HEK293 (cell line): ENCODE measurements at regions not wholly inside any gene's neighbourhood (a gene's known extent, or its start where the extent isn't known, plus 50 kb on each side); places are given as distances from the start of the nearest gene placed in this dataset.

ENCODE experiments used
- CTCF ChIA-PET: fragments of 350-600 bp; formaldehyde crosslinking; extraction: SDS; loops from one replicate; lab custom pipeline; 2021; ENCODE audit warnings: antibody characterized with exemption; lab: Yijun Ruan, JAX
- POLR2A ChIA-PET: fragments of 300-600 bp; formaldehyde crosslinking; extraction: SDS; loops from one replicate; lab custom pipeline; 2020; ENCODE audit warnings: antibody characterized with exemption, inconsistent platforms; lab: Yijun Ruan, JAX
- H3K27ac ChIP-seq: fragments of 200-500 bp; sonication (Bioruptor generic); 2 replicates; pipeline ENCODE4 v1.5.1; 2014; ENCODE audit warnings: low read depth, low read length, control low read depth, inconsistent platforms; ENCODE audit errors: extremely low read depth
- H3K36me3 ChIP-seq, 2 experiments: fragments of 200-500 bp in 1 of 2; sonication (Bioruptor generic) in 1 of 2; 1 replicate in 1 of 2; 2 replicates in 1 of 2; pipeline ENCODE4 v1.5.1; 2014 to 2017; ENCODE audit warnings: inconsistent platforms in 2 of 2, low read length in 2 of 2; ENCODE audit not compliant: control insufficient read depth in 2 of 2, insufficient read depth in 1 of 2
- H3K4me1 ChIP-seq: fragments of 200-500 bp; sonication (Bioruptor generic); 2 replicates; pipeline ENCODE4 v1.5.1; 2014; ENCODE audit warnings: mild to moderate bottlenecking, low read length, inconsistent platforms; ENCODE audit not compliant: control insufficient read depth, insufficient read depth
- H3K4me3 ChIP-seq: 2 replicates; pipeline ENCODE4 v1.5.1; 2011; ENCODE audit warnings: low read depth, mild to moderate bottlenecking, control low read depth, low read length, moderate library complexity
- H3K9me3 ChIP-seq: fragments of 200-500 bp; sonication (Bioruptor generic); 2 replicates; pipeline ENCODE4 v1.5.1; 2014; ENCODE audit warnings: low read depth, low read length, inconsistent platforms; ENCODE audit not compliant: control insufficient read depth, insufficient read depth
- ATF2 ChIP-seq: fragments of 450-650 bp; formaldehyde crosslinking; IDR thresholded peaks from 2 replicates; pipeline ENCODE4 v1.5.1; 2016; ENCODE audit warnings: missing biosample characterization, missing genetic modification characterization, low read depth
- CTCF ChIP-seq: fragments of 450-650 bp; formaldehyde crosslinking; IDR thresholded peaks from 2 replicates; pipeline ENCODE4 v1.5.1; 2016; ENCODE audit warnings: missing biosample characterization, missing genetic modification characterization
- ELK4 ChIP-seq: IDR thresholded peaks from 2 replicates; pipeline ENCODE4 v1.6.1; 2011; ENCODE audit warnings: mild to moderate bottlenecking, low read depth, low read length, borderline replicate concordance
- TRIM28 ChIP-seq: IDR thresholded peaks from 2 replicates; pipeline ENCODE4 v1.6.1; 2011; ENCODE audit warnings: low read length, control low read depth, borderline replicate concordance
- ZBTB1 ChIP-seq: fragments of 450-650 bp; formaldehyde crosslinking; IDR thresholded peaks from 2 replicates; pipeline ENCODE4 v1.5.1; 2016; ENCODE audit warnings: missing biosample characterization, missing genetic modification characterization
- ZBTB21 ChIP-seq: fragments of 450-650 bp; formaldehyde crosslinking; IDR thresholded peaks from 2 replicates; pipeline ENCODE4 v1.5.1; 2017; ENCODE audit warnings: missing biosample characterization, missing genetic modification characterization
- ZFP69B ChIP-seq: fragments of 450-650 bp; formaldehyde crosslinking; IDR thresholded peaks from 2 replicates; pipeline ENCODE4 v1.5.1; 2016; ENCODE audit warnings: missing biosample characterization, missing genetic modification characterization
- ZNF132 ChIP-seq: fragments of 450-650 bp; formaldehyde crosslinking; IDR thresholded peaks from 2 replicates; pipeline ENCODE4 v1.5.1; 2017; ENCODE audit warnings: missing biosample characterization, missing genetic modification characterization, borderline replicate concordance
- ZNF292 ChIP-seq: fragments of 450-650 bp; formaldehyde crosslinking; IDR thresholded peaks from 2 replicates; pipeline ENCODE4 v1.5.1; 2016; ENCODE audit warnings: low read depth, missing biosample characterization, missing genetic modification characterization, borderline replicate concordance
- ZNF366 ChIP-seq: fragments of 450-650 bp; formaldehyde crosslinking; conservative IDR thresholded peaks from 2 replicates; pipeline ENCODE4 v1.5.1; 2016; ENCODE audit warnings: missing biosample characterization, missing genetic modification characterization
- ZNF398 ChIP-seq: fragments of 450-650 bp; formaldehyde crosslinking; IDR thresholded peaks from 2 replicates; pipeline ENCODE4 v1.5.1; 2017; ENCODE audit warnings: missing biosample characterization, missing genetic modification characterization
- ZNF658 ChIP-seq: fragments of 450-650 bp; formaldehyde crosslinking; IDR thresholded peaks from 2 replicates; pipeline ENCODE4; 2016; ENCODE audit warnings: missing biosample characterization, missing genetic modification characterization
- ZNF660 ChIP-seq: fragments of 450-650 bp; IDR thresholded peaks from 2 replicates; pipeline ENCODE4 v1.5.1; 2018; ENCODE audit warnings: missing biosample characterization, mild to moderate bottlenecking, missing genetic modification characterization
- ZNF792 ChIP-seq: fragments of 450-650 bp; formaldehyde crosslinking; IDR thresholded peaks from 2 replicates; pipeline ENCODE4 v1.5.1; 2016; ENCODE audit warnings: missing biosample characterization, missing genetic modification characterization
- ZSCAN18 ChIP-seq: fragments of 450-650 bp; formaldehyde crosslinking; IDR thresholded peaks from 2 replicates; pipeline ENCODE4 v1.5.1; 2016; ENCODE audit warnings: missing biosample characterization, missing genetic modification characterization
- ZSCAN30 ChIP-seq: fragments of 450-650 bp; IDR thresholded peaks from 2 replicates; pipeline ENCODE4 v1.5.1; 2018; ENCODE audit warnings: missing biosample characterization, mild to moderate bottlenecking, missing genetic modification characterization, moderate library complexity

GRCh38 chr5:63211448-63212132 lies 633.0 kb downstream of the LRRC70 start:
- TF ChIP-seq ATF2 (tag by site-specific recombination) (no peak), ZFP69B (no peak), ZNF366 (no peak), ZNF792 (no peak), ZNF398 (tag by site-specific recombination) (no peak), ELK4 (no peak), ZBTB1 (tag by site-specific recombination) (no peak), ZSCAN30 (tag by site-specific recombination) (no peak)
- Histone ChIP-seq H3K4me1 (no peaks in the 10 kb centered on the region), H3K27ac (no peak overlapping the region), H3K36me3 (no peaks in the 10 kb centered on the region), H3K9me3 (no peaks in the 10 kb centered on the region), H3K4me3 (no peak overlapping the region)
- ChIA-PET CTCF (no interaction called here), POLR2A (no interaction called here)

GRCh38 chr5:63205976-63206375 lies 627.4 kb downstream of the LRRC70 start:
- CTCF ChIA-PET, result no interaction called here
- Histone ChIP-seq H3K9me3 (no peaks in the 10 kb centered on the region), H3K4me3 (no peak overlapping the region), H3K27ac (no peak overlapping the region), H3K4me1 (no peaks in the 10 kb centered on the region), H3K36me3 (no peaks in the 10 kb centered on the region)
- POLR2A ChIA-PET, result no interaction called here
- no peak for TF ChIP-seq ZNF132
- TF ChIP-seq ZBTB21, result no peak
- TF ChIP-seq CTCF (tag by site-specific recombination), result no peak
- no peak for TF ChIP-seq ZNF398 (tag by site-specific recombination)

- Histone ChIP-seq H3K36me3 (no peaks in the 10 kb centered on the region), H3K27ac (no peak overlapping the region)
- no peak for TF ChIP-seq ZNF292
- no peak for TF ChIP-seq TRIM28
- no peak for TF ChIP-seq ZSCAN18 (tag by site-specific recombination)
- no peak for TF ChIP-seq ZNF658 (tag by site-specific recombination)
- no peak for TF ChIP-seq ZNF660
- TF ChIP-seq, all 188 proteins: peak for 0
- H3K4me1 ChIP-seq, result no peaks in the 10 kb centered on the region
- ChIA-PET POLR2A (no interaction called here), CTCF (interaction anchor here (0.7 kb wide), 1 partner anchor 465 kb away, joined by 3 read pairs; no protein-coding TSS in a partner anchor)
- no peaks in the 10 kb centered on the region for H3K9me3 ChIP-seq
- H3K4me3 ChIP-seq, result no peak overlapping the region
Observed at GRCh38 chr5:63201738-63202137, 623.1 kb downstream of the LRRC70 start.
